Endodermal cell (in vitro differentiated cells): ENCODE measurements at regions not wholly inside any gene's neighbourhood (a gene's known extent, or its start where the extent isn't known, plus 50 kb on each side); places are given as distances from the start of the nearest gene placed in this dataset.

Source experiments
- DNase-seq: peaks from one replicate; pipeline ENCODE4 v3.0.0-alpha.2; 2017
- H3K27ac ChIP-seq: 2 replicates; pipeline ENCODE4 v1.5.1; 2013; ENCODE audit warnings: mild to moderate bottlenecking, low read depth, low read length, moderate library complexity
- H3K27me3 ChIP-seq: 2 replicates; pipeline ENCODE4 v1.6.1; 2013; ENCODE audit warnings: mild to moderate bottlenecking, low read length, moderate library complexity; ENCODE audit not compliant: insufficient read depth, control insufficient read depth, poor library complexity, severe bottlenecking
- H3K36me3 ChIP-seq: 2 replicates; pipeline ENCODE4 v1.7.0; 2013; ENCODE audit warnings: mild to moderate bottlenecking, low read length, moderate library complexity; ENCODE audit not compliant: control insufficient read depth, insufficient read depth
- H3K4me1 ChIP-seq: one replicate; pipeline ENCODE4 v1.7.0; 2013; ENCODE audit warnings: low read length; ENCODE audit not compliant: control insufficient read depth, insufficient read depth
- H3K4me3 ChIP-seq: 2 replicates; pipeline ENCODE4 v1.5.1; 2013; ENCODE audit warnings: mild to moderate bottlenecking, low read length, moderate library complexity
- H3K9ac ChIP-seq: 2 replicates; pipeline ENCODE4 v1.6.1; 2013; ENCODE audit warnings: mild to moderate bottlenecking, low read length, moderate library complexity; ENCODE audit not compliant: poor library complexity, severe bottlenecking; ENCODE audit errors: extremely low read depth
- H3K9me3 ChIP-seq: 2 replicates; pipeline ENCODE4 v1.6.1; 2013; ENCODE audit warnings: mild to moderate bottlenecking, low read length, moderate library complexity; ENCODE audit not compliant: control insufficient read depth
- H3K27ac Mint-ChIP-seq: 2 replicates; pipeline ENCODE4 v1.8.0; 2020; ENCODE audit warnings: mixed read lengths
- H3K27me3 Mint-ChIP-seq: 2 replicates; pipeline ENCODE4 v1.8.0; 2021; ENCODE audit warnings: mild to moderate bottlenecking, mixed read lengths; ENCODE audit not compliant: insufficient read depth
- H3K36me3 Mint-ChIP-seq: 2 replicates; pipeline ENCODE4 v1.8.0; 2020; ENCODE audit warnings: low read depth, mixed read lengths
- H3K4me1 Mint-ChIP-seq: 2 replicates; pipeline ENCODE4 v1.8.0; 2020; ENCODE audit warnings: mixed read lengths
- H3K4me3 Mint-ChIP-seq: 2 replicates; pipeline ENCODE4 v1.8.0; 2020; ENCODE audit warnings: mild to moderate bottlenecking, moderate library complexity, mixed read lengths
- H3K9me3 Mint-ChIP-seq: 2 replicates; pipeline ENCODE4 v1.8.0; 2020; ENCODE audit warnings: mild to moderate bottlenecking, mixed read lengths
- CTCF ChIP-seq: fragments of 200-600 bp; sonication (generic); conservative IDR thresholded peaks from 2 replicates; pipeline ENCODE4 v1.5.0; 2021; ENCODE audit warnings: antibody characterized with exemption, mild to moderate bottlenecking
- WGBS, 2 experiments: methylation state at CpG; one replicate each; pipeline versions ENCODE4 v1.1.5 to v1.1.7; 2013; ENCODE audit warnings: missing lambda C conversion rate in 2 of 2, mixed read lengths in 1 of 2; ENCODE audit not compliant: insufficient coverage in 1 of 2, insufficient read length in 1 of 2; 5-methylcytosine and 5-hydroxymethylcytosine counted together

GRCh38 chr3:102748646-102749045 lies 313.8 kb downstream of the ZPLD1 start:
- Mint-ChIP-seq H3K4me1 (peaks cover 49% of the 10 kb centered on the region), H3K27ac (no peak overlapping the region), H3K36me3 (no peaks in the 10 kb centered on the region), H3K9me3 (no peaks in the 10 kb centered on the region), H3K27me3 (peaks cover 23% of the 10 kb centered on the region), H3K4me3 (peak overlapping the region; percentile 2)
- Histone ChIP-seq H3K27ac (no peak overlapping the region), H3K27me3 (peaks cover 71% of the 10 kb centered on the region), H3K9me3 (no peaks in the 10 kb centered on the region), H3K4me1 (no peaks in the 10 kb centered on the region), H3K9ac (no peak overlapping the region), H3K36me3 (no peaks in the 10 kb centered on the region), H3K4me3 (no peak overlapping the region)
- no peak for DNase-seq
- TF ChIP-seq CTCF = no peak

GRCh38 chr3:102750322-102750721 lies 315.5 kb downstream of the ZPLD1 start:
- H3K4me1 Mint-ChIP-seq = peaks cover 53% of the 10 kb centered on the region
- no peak overlapping the region for H3K27ac Mint-ChIP-seq
- H3K9me3 Mint-ChIP-seq = no peaks in the 10 kb centered on the region
- Histone ChIP-seq H3K9me3 (no peaks in the 10 kb centered on the region), H3K36me3 (no peaks in the 10 kb centered on the region), H3K4me3 (no peak overlapping the region), H3K4me1 (no peaks in the 10 kb centered on the region), H3K27me3 (peaks cover 72% of the 10 kb centered on the region), H3K27ac (no peak overlapping the region), H3K9ac (no peak overlapping the region)
- WGBS, 2 experiments = 96% methylated on average over 2 of the region's 2 CpGs; no CpG with 5 or more reads in 1 of the 2 experiments
- no peak overlapping the region for H3K4me3 Mint-ChIP-seq
- no peak for DNase-seq
- H3K36me3 Mint-ChIP-seq = no peaks in the 10 kb centered on the region
- peaks cover 26% of the 10 kb centered on the region for H3K27me3 Mint-ChIP-seq
- TF ChIP-seq CTCF = no peak

- DNase-seq = no peak
- H3K36me3 Mint-ChIP-seq = no peaks in the 10 kb centered on the region
- H3K9me3 ChIP-seq = no peaks in the 10 kb centered on the region
- H3K27ac ChIP-seq = no peak overlapping the region
- no peak overlapping the region for H3K4me3 Mint-ChIP-seq
- TF ChIP-seq CTCF = no peak
- peaks cover 38% of the 10 kb centered on the region for H3K4me1 Mint-ChIP-seq
- no peak overlapping the region for H3K9ac ChIP-seq
- peaks cover 43% of the 10 kb centered on the region for H3K27me3 Mint-ChIP-seq
- no peak overlapping the region for H3K27ac Mint-ChIP-seq
- no peaks in the 10 kb centered on the region for H3K9me3 Mint-ChIP-seq
- H3K27me3 ChIP-seq = peaks cover 79% of the 10 kb centered on the region
- H3K4me3 ChIP-seq = no peak overlapping the region
- no peaks in the 10 kb centered on the region for H3K36me3 ChIP-seq
- no peaks in the 10 kb centered on the region for H3K4me1 ChIP-seq
Observed at GRCh38 chr3:102753901-102754300, 319.1 kb downstream of the ZPLD1 start.
